C4-2B (cell line): ENCODE measurements at regions not wholly inside any gene's neighbourhood (a gene's known extent, or its start where the extent isn't known, plus 50 kb on each side); places are given as distances from the start of the nearest gene placed in this dataset.
A peak's percentile ranks its signal among the peaks of the same experiment; 100 is the strongest.

Experiments used
- H3K27ac ChIP-seq: fragments of 450-650 bp; 2 replicates; pipeline ENCODE4 v1.5.1; 2017
- ZFX ChIP-seq: fragments of 450-650 bp; IDR thresholded peaks from 2 replicates; pipeline ENCODE4 v1.6.1; 2017
- TF ChIP-seq, protein P1 (sequence below): fragments of 450-650 bp; conservative IDR thresholded peaks from 2 replicates; pipeline ENCODE4 v1.5.1; 2017; ENCODE audit warnings: mild to moderate bottlenecking

DNA sequence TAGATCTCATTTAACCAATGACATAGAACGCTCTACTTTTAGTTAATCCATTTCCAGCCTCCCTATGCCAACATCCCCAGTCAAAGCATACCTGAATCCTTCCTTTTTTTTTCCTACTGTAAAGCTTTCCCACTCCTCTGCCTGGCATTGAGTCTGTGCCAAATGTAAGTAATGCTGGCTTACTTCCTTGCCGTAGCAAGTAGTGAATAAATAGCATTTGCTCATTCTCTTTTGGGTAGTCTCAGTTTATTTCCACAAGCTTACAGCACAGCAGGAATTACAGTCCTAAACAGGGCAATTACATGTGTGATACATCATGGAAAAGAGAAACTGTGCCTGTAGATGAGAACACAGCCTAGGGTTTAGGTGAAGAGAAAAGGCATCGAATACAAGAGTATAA, 352.6 kb upstream of the NEGR1 start:
- TF ChIP-seq, protein P1, sequence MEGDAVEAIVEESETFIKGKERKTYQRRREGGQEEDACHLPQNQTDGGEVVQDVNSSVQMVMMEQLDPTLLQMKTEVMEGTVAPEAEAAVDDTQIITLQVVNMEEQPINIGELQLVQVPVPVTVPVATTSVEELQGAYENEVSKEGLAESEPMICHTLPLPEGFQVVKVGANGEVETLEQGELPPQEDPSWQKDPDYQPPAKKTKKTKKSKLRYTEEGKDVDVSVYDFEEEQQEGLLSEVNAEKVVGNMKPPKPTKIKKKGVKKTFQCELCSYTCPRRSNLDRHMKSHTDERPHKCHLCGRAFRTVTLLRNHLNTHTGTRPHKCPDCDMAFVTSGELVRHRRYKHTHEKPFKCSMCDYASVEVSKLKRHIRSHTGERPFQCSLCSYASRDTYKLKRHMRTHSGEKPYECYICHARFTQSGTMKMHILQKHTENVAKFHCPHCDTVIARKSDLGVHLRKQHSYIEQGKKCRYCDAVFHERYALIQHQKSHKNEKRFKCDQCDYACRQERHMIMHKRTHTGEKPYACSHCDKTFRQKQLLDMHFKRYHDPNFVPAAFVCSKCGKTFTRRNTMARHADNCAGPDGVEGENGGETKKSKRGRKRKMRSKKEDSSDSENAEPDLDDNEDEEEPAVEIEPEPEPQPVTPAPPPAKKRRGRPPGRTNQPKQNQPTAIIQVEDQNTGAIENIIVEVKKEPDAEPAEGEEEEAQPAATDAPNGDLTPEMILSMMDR = no peak
- no peak for TF ChIP-seq ZFX
- H3K27ac ChIP-seq = no peak overlapping the region

DNA sequence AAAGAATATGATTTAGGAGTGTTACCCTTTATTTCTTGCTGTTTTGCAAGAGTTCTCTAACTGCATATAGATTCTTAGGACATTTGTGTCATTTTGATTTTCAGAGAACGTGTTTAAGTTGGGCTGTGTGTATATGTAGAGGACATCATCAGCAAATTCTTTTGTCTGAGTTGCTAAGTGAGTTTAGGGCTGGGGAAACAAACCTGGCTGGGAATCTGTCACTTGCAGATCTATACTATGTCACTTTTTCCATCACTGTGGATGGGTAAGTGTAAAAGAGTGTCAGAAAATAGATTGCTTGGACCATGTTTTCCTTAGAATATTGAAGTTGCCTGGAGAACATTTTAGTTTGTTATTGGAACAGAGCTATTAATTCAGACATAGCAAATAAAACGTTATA, 349.1 kb upstream of the NEGR1 start:
- TF ChIP-seq, protein P1 = no peak
- TF ChIP-seq ZFX = no peak
- no peak overlapping the region for H3K27ac ChIP-seq

DNA sequence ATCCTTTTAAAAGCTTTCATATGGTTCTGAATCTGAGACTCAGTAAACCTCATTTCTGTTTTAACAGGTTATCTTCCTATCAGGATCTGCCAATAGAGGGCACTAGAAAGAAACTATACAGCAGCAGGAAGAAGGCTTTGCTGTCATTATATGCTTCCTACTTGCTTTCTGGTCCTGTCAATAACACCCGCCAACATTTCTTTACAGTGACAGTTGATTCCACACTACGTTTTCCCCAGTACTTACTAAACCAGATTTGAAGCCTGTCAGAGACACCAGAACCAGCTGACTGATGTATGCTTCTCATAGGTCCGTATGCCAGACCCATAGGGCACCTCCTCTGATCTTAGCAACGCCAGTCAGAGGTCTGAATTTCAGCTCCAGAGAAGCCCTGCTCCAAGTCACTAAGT, 341.0 kb upstream of the NEGR1 start:
- TF ChIP-seq, protein P1 = peak; percentile 83
- TF ChIP-seq ZFX = no peak
- H3K27ac ChIP-seq = no peak overlapping the region

- H3K27ac ChIP-seq = no peak overlapping the region
- TF ChIP-seq, protein P1 = no peak
- no peak for TF ChIP-seq ZFX
Measured at GRCh38 chr1:72620453-72620852, 338.1 kb upstream of the NEGR1 start.

DNA sequence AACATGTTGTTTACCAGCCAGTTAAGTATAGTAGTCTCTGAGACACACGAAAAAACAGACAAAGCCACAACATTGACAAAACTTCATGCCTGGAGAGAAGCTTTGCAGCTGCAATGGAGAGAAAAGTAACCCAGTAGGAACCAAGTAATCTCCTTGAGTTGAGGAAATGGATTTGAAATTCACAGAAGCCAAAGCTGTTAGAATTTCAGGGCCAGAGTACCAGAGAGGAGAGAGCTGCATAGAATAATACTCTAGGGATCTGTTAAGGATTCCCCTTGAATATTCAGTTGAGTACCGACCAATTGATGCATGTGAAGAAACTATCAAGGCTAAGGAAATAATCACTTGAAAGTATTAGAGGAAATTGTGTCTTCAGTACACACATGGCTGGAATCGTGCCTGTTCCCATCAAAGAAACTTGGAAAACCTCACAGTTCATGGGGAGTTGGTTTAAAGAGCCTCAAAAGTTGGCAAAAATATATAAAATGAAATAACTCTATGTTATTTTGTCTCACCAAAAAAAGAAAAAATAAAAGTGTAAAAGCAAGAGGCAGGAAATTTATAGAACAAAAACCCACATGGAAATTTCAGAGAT, 324.0 kb upstream of the NEGR1 start:
- no peak overlapping the region for H3K27ac ChIP-seq
- TF ChIP-seq ZFX = no peak
- TF ChIP-seq, protein P1 = no peak

DNA sequence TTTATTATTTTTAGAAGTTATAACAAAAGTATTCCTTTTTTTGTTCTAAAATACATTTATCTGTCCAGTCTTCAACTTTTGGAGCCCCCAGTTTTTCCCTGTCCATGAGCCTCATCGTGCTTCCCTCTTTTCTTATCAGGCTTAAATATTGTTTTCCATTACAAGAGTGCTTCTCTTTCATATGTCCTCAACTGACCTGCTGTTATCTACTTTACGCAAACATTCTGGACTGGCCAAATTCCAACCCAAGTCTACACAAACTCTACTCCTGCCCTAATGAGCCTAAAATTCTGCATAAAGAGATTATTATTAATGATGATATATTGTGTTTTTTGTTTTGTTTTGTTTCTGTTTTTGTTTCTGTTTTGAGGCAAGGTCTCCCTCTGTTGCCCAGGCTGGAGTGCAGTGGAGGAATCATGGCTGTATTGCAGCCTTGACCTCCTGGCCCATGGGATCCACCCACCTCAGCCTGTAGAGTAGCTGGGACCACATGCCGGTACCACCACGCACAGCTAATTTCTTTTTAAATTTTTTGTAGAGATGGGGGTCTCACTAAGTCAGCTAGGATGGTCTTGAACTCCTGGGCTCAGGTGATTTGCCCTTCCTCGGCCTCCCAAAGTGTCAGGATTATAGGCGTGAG, 318.8 kb upstream of the NEGR1 start:
- TF ChIP-seq, protein P1 = no peak
- no peak for TF ChIP-seq ZFX
- no peak overlapping the region for H3K27ac ChIP-seq

DNA sequence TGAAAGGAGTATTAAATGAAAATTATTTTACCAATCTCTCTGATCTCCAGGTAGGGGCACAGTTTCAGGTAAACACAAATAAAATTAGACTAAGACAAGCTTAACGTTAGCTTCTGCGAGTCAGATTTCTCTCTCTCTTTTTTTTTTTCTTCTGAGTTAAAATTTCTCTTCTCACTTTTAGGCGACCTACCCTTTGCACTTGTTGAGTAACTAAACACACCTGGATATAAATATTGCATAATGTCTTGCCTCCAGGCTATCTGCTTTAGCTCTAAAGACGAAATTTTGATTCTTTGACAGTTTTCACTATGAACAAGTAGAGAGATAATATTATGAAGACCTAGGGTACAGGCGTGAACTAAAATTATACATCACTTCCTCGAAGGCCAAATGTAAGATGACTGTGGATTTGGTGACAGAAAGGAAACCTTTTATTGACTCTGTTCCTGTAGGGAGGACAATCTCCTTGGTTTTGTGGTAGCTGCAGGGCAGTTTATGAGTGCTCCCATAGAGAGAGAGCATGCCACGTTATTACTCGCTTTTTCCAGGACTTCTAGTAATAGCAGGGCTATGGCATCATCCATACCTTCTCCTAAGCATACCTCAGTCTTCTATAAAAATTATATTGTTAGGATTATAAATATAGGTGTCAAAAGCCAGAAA, 303.8 kb upstream of the NEGR1 start:
- no peak for TF ChIP-seq ZFX
- TF ChIP-seq, protein P1 = no peak
- no peak overlapping the region for H3K27ac ChIP-seq
